Kidney glomerular epithelial cell (primary cell): ENCODE measurements at regions not wholly inside any gene's neighbourhood (a gene's known extent, or its start where the extent isn't known, plus 50 kb on each side); places are given as distances from the start of the nearest gene placed in this dataset.
"Not testable (repeated sequence)": the region's sequence is repeated elsewhere in the genome, so short reads cannot be mapped to it uniquely, and the experiment has no call there.

Experiments
- DNase-seq: peaks from one replicate; lab custom pipeline; 2025; lab: John Stamatoyannopoulos, UW

DNA sequence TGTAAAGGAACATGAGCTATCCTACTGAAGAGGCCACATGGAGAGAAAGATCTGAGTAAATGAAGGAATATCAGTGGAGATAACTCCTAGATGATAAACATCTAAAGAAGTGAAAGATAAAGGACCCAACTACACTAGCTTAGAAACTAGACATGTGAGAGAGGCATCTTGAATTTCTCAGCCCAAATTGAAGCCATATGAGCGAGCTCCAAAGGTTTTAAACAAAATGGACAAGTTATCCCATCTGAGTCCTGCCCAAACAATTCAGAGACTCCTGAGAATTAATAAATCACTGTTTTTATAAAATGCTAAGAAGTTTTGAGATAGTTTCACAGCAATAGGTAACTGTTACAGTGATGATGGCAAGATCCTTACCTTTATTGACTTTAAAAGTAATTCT lies 438.9 kb downstream of the NAV3 start:
- no peak for DNase-seq

DNA sequence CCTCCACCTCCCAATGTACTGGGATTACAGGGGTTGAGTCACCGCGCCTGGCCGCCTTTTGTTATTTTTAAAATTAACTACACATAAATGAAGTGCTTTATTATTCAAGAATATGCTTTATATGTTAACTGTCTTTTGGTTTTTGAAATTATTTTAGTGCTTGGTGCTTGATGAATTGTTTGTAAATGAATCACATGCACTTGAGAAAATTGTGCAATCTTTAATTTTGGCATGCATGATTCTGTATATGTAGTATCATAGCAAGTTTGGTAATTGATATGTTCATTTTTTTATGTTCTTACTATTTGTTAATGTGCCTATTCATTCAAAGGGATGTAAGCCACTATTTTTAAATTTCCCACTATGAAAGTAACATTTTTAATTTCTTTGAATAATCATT lies 440.9 kb downstream of the NAV3 start:
- DNase-seq, result no peak

DNA sequence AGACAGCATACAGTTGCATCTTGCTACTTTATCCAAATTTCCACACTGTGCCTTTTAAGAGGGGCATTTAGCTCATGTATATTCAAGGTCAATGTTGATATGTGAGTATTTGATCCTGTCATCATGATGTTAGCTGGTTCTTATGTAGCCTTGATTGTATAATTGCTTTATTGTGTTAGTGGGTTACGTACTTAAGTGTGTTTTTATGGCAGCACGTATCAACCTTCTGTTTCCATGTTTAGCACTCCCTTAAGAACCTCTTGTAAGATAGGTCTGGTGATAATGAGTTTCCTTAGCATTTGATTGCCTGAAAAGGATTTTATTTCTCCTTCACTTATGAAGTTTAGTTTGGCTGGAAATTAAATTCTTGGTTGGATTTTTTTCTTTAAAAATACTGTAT lies 445.2 kb downstream of the NAV3 start:
- no peak for DNase-seq

DNA sequence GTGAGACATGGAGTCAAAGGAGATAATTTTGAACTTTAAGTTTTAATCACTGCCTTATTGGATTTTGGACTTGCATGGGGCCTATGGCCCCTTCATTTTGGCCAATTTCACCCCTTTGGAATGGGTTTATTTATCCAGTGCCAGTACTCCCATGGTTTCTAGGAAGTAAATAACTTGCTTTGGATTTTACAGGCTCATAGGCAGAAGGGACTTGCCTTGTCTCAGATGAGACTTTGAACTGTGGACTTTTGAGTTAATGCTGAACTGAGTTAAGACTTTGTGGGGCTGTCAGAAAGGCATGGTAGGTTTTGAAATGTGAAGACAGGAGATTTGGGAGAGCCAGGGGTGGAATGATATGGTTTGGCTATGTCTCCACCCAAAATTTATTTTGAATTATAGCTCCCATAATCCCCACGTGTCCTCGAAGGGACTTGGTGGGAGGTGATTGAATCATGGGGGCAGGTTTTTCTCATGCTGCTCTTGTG lies 448.1 kb downstream of the NAV3 start:
- no peak for DNase-seq

DNA sequence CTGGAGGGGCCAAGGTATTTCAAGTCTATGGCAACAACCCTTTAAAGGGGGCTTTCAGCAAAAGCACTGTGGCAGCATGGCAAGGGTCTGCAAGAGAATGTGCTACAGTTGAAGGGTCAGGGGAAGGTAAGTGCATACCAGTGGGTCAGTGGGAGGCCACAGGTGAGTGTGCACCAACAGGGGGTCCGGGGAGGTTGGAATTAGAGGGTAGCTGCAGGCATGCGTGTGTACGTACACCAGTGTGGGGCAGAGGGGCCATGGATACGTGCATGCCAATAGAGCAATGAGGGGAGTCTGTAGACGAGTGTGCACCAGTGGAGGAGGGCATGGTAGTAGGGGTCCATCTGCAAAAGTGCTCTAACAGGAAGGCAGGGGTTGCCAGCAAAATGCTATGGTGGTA lies 448.9 kb downstream of the NAV3 start:
- no peak for DNase-seq

DNA sequence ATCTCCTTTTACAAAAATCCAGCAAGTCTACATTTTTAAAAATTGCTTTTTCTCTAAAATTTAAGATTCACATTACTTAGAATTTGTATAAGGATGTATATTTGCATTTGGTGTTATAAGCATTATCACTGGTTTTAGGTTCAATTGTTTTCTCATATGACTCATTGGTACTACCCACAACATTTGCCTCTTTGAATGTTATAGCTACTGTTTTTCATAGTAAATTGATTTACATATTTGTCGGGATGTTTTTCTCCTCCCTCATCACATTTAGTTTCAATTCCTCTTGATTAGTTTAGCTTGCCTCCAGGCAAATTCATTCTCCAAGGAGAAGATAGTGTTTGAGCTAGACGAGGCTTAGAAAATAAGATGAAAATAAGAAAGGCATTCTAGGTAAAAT lies 450.4 kb downstream of the NAV3 start:
- not testable (repeated sequence) for DNase-seq

DNA sequence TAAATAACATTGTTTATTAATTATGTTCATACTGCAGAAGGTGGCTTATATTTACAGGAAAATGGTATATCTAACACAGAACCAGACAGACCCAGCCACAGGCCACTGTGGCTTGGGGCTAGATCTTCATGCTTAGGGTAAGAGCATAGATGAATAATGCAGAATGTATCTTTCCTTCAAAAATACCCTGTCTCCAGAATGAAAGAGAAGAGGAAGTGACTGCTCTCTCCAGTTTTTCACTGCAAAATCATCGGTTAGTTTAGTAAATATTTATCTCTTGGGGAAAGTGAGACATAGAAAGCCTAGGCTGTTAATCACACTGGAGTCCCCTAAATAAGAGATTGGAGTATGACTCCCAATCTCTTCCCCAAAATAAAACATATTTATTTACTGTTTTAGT lies 453.7 kb downstream of the NAV3 start:
- DNase-seq, result no peak

DNA sequence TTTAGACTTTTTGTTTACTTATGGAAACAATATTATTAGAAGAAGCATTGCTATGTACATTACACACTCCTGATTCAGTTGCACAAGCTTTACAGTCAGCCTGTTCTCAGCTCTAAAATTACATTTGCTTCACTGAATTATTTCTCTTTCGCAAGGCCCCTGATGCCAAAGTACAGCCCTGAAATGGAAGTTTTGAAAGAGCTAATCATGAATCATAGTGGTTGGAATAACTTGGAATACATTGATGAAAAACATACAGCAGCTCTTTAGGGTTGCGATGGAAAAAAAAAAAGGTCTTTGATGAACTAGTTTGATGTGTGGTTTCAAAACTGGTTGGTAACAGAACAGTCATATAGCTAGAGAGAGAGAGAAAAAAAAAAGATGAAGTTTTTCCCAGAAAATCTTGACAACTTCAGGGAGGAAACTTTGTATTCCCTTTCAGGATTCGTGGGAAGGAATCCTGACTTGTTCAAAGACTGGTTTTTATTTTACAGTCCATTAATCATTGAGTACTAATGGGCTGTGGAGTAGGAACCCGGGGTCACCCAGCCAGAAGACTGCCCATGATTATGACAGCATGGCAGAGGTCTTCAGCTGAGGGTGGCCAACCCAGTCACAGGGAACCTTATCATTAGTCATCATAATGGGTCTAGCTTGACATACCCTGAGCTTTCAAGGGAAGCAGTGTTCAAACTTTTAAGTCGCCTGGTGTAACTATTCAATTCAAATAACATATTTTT lies 460.1 kb downstream of the NAV3 start:
- peak; percentile 69 for DNase-seq

DNA sequence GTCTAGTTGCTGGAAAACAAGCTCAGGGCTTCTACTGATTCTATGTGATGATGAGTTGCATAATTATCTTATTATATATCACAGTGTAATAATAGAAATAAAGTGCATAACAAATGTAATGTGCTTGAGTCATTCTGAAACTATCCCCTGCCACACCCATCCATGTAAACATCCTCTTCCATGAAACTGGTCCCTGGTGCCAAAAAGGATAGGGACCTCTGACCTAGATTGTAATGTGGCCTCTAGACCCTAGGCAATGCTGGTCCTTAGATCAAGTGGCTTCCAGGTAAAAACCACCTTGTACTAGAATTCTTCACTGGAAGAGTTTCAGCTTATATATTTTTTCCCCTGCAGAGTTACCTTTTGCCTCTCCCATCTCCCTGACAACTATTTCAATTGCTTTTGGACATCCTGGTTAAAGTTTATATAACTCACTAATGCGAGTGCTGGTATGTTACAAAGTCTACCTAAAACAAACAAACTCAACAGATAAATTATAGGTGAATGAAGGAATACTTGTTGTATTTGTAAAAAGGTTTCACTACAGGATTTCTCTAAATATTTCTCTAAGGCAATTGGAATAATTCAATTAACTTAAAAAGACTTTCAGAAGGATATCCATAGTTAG lies 462.5 kb downstream of the NAV3 start:
- no peak for DNase-seq

DNA sequence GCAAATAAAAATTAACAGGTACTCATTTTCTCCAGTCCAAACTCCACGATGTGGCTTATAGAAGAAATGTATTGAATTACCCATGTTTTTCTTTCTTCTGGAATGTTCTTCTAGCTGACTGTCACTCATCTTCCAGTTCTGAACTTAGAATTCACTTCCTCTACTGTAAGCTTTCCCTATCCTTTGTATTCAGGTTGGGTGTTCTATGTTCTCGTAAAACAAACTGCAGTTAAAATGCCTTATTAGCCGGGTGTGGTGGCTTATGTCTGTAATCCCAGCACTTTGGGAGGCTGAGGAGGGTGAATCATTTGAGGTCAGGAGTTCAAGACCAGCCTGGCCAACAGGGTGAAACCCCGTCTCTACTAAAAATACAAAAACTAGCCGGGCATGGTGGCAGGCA lies 470.6 kb downstream of the NAV3 start:
- not testable (repeated sequence) for DNase-seq

DNA sequence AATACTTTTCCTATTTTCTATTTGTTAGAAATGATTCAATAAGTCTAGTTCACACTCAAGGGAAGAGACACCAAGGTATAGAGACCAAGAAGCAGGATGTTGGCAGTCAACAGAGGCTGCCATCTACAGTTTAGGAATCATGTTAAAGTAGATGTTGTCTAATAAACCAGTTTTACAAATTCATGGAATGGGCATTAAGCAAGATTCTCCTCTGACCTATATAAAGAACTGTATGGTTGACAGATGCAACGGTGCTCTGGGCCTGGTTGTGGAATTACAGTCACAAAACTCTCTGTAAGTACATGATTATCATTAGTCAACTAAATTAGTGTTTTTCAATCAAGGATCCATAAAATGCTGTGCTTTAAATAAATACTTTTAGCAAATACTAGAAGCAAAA lies 475.1 kb downstream of the NAV3 start:
- no peak for DNase-seq

DNA sequence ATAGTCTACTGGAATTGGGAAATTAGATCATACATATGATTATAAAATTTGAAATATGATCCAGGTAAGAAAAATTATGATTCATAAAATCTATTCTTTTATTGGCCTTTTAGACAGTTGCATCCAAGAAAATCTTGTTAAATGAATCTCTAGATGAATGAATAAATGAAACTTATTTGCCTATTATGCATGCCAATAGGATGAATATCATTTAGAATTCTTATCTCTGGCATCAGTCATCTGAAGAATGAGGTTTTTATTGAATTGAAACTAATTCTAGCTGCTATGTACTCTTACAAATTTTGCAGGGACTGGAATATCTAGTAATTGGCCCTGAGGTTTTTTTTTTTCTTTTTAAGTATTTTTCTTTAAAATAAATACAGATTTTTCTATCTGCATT lies 475.5 kb downstream of the NAV3 start:
- DNase-seq, result no peak

DNA sequence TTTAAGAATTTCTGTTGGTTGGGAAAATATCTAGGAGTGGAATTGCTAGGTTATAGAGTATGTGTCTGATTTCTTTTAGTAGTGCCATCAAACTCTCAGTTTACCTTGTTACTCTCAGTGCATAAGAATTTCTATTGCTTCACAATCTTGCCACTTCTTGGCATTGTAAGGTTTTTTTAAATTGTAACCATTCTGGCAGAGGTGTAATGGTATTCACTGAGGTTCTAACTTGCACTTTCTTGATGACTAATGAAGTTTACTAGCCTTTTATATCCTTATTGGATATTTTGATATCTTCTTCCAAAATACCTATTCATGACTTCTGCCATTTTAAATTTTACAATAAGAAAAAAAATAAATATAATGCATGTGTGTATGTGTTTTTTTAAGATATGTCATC lies 478.0 kb downstream of the NAV3 start:
- no peak for DNase-seq

DNA sequence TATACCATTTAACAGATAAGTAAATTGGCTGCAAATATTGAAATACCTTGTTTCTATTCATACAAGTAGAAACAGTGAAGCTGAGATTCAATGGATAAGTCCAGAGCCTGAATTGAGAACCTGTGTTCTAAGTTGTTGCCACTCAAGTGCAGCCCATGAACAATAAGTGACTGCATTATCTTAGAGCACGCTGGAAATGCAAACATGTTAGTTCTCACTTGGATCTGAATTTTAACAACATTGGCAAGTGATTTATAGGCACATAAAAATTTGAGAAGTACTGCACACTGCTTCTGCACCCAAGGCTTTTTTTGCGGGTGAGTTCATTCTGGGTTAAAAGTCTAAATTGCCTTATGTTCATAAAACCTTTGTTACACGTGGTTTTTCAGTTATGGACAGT lies 484.3 kb downstream of the NAV3 start:
- DNase-seq, result no peak

DNA sequence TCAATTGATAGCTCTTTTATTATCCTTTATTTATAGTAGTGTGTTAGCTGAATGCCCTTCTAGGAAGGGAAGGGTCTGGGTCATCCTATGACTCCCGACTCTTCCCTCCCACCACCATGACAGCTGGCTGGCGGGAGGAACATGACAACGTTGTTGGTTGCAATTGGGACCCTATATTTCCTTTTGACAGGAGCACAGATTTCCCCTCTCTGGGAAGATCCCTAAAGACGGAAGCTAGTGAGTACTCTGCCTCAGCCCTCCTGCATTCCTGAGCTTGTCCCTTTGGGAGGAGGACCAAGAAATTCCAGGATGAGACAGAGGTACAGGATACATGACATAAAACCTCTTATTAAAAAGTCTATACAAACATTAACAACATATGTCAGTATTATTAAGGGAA lies 485.4 kb downstream of the NAV3 start:
- DNase-seq, result no peak

DNA sequence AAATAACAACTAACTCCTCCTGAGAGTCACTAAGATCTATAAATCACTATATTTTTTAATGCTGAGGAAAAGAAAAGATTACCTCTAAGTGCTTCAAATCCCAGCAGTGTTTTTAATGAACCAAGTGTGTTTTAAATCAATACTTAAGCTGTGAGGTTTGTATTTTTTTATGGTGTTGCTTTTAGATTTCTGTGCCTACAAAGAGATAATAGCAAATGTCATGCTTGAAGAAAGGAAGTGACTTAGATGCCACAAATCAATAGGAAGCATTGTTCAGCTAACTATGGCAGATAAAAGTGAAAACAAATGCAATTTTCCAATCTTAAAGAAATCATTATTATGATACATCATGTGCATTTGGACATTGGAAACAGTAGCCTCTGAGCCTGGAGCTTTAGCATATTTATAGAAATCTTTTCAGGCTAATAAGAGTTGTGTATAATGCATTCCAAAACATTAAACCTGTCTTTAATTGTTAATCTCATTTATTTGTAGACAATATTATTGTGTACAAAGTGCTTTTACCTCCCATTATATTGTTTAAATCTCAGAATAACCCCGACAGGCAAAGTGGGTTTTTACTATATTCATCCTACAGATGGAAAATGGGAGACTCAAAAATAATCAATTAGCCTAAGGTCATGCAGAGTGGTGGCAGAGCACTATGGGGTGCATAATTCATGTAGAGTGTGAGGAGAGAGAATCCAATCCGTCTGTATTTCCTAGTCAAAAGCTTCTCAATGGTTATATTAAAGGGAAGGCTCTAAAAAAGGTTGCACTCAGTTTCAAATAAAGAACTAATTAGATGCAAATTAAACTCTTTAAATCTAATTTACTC lies 486.2 kb downstream of the NAV3 start:
- DNase-seq, result no peak

DNA sequence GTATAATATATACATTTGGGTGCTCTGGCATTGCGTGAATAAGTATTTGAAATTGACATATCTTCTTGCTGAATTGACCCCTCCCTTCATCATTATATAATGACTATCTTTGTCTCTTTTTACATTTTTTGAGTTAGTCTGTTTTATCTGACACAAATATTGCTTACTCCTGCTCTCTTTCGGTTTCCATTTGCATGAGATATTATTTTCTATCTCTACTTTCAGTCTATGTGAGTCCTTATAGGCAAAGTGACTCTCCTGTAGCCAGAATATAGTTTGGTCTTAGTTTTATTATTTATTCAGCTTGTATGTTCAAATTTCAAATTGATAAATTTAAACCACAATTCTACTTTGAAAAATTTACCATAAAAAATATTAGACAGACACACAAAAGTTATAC lies 491.0 kb downstream of the NAV3 start:
- DNase-seq, result no peak

DNA sequence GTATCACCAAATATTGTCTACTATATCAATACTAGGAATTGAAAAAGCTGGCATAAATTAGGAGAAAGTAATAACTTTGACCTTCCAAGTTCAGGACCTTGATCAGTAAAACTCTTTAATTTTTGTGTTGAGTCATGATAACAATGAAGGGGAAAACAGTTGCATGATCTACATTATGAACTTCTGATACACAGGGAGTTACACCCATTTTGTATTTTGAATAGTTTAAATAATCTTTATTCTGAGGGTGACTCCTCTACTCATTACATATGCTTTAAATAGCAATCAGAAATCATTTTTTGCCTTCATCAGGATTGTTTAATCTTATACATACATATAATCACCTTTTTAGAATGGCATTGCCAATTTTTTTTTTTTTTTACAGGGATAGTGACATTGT lies 492.5 kb downstream of the NAV3 start:
- no peak for DNase-seq

DNA sequence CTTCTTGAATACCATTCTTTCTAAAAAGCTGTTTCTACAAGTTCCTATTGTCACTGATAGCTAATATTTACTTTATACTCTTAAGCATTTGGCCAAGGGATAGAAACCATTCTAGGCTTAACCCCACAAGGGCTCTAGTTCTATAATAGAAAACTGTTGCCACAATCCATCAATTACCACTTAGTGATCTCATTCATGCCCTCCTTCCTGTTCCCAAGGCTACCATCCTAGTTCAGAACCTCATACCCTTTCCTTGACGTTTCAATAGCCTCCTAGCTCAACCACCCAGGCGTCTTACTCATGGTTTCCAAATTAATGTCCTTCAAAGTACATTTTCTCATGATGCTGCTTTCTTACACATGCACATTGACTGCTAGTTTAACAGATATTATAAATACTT lies 493.5 kb downstream of the NAV3 start:
- DNase-seq, result no peak

DNA sequence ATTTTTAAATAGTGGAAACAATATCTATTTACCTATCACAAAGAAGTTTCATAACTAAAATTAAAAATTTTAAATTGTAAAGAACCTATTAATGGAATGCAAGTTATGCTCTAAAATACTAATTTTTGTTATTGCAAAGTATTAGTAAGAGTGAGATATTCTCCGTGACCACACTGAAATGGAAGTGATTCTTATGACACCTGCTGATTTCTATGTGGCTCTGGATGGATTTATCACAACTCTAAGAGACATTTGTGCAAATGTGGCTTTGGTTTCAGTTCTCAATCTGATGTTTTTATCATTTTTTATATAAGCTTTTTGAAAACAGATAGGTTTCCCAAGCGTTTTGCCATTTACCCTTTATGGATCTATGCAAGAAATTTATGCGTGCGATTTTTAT lies 497.8 kb downstream of the NAV3 start:
- DNase-seq, result no peak

DNA sequence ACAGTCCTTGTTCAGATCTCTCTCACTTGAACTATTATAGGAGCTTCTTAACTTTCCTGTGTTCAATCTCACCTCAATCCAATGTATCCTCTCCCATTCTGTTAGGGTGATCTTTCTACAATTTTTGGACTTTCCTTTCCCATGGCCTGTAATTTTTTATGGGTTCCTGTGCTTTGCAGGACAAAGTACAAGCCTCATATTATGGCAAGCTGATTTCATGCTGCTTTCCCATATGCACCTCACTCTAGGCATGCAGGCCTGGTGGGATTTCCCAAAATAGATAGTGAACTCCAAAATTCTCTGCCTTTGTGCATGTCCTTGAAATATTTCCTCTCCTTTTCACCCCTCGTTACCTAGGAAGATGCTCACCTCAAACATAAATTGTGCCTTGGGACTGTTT lies 499.4 kb downstream of the NAV3 start:
- DNase-seq, result no peak

DNA sequence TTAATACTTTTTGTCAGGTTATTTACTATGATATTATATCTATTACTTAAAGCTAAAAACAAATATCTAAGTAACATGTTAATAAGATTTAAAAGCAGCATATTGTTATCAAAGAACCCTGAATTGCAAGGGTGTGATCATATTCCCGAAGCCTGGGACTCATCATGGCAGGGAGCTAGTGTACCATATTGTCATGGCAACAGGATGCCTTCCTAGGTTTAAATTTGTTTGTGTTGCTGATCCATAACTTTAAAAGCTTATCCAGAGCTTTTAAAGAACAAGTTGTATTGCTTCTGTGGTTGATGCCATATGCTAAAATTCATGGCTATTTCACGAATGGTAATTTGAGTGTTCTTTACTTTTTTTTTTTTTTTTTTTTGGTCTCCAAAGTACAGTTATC lies 500.5 kb downstream of the NAV3 start:
- no peak for DNase-seq

DNA sequence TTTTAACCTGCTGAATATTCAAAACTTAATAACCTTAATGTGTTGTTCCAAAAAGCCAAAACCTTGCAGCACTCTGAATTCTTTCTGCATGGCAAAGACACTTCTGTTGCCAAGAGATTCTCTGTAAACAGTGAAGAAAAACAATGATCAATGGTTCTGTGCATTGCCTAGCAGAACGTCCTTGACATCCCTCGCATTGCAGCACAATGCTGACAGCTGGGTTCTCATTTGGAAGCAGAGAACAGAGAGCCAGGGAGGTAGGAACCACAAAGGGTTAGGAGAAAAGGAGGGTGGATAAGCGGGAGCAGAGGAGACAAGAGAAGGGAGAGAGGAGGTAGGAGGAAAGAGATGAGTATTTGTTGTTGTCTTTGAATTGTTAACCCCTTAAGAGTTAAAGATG lies 501.1 kb downstream of the NAV3 start:
- DNase-seq, result no peak
